Renal cortex interstitium (tissue), 11 donors: ENCODE measurements at regions not wholly inside any gene's neighbourhood (a gene's known extent, or its start where the extent isn't known, plus 50 kb on each side); places are given as distances from the start of the nearest gene placed in this dataset.

Experiments used
- DNase-seq, 11 donors: peaks; one replicate each; pipeline ENCODE4 v3.0.0-alpha.2; 2013; ENCODE audit warnings: low read depth in 9 of 11, low spot score in 4 of 11; ENCODE audit errors: extremely low read depth in 1 of 11

DNA sequence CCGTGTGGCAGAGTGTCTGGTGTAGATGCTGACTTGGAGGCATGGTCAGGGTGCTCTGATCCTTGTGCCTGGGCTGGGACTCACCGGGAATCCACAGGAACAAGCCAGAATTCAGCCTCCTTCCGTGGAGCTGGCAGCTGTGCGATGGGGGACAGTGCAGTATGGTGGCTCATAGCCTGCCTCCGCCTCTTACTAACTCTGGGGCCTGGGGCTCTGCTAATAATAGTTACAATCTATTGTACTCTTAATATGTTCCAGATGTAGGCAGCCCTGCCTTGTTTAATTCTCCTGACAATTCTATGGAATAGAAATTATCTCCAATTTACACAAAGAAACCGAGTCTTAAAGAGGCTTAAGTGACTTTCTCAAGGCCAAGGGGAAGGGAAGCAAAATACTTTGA, 77.6 kb downstream of the PCDH1 start:
- DNase-seq = no peak

- no peak for DNase-seq
Measured at GRCh38 chr5:141799507-141800167, 78.6 kb downstream of the PCDH1 start.

GRCh38 chr5:141797425-141797824, 80.8 kb downstream of the PCDH1 start:
- no peak for DNase-seq

DNA sequence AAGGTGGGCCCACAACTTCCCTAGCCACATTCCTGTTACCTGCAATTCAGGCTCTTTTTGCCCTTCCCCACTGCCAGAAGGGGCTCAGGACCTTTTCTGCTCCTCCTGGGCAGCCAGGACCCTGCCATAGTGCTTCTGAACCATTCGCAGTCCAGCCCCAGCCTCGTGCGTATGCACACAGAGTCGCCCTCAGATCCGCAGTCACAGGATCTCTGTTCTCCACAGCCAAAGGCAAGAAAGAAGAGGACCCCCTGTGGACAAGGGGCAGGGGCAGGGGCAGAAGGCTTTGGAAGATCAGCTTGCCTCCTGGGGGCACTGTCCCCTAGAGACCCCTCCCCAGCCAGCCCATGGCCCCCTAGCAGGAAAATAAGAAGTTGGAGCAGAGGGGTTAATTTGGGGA, 82.8 kb downstream of the PCDH1 start:
- DNase-seq = no peak

DNA sequence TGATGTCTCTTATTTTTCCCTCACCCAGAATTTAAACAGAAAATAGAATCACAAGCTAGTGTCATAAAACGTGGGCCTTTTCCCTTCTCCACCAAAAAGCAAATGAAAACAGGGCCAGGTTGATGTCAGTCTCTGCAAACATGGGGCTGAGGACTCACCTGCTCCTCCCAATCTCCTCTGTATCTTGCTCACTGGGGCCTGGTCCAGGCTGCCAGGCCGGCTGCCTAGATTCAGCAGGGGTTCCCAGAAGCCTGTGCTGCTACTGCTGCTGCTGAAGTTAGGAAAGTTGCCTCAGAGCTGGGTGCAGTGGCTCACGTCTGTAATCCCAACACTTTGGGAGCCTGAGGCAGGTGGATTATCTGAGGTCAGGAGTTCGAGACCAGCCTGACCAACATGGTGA, 84.3 kb downstream of the PCDH1 start:
- DNase-seq = no peak

DNA sequence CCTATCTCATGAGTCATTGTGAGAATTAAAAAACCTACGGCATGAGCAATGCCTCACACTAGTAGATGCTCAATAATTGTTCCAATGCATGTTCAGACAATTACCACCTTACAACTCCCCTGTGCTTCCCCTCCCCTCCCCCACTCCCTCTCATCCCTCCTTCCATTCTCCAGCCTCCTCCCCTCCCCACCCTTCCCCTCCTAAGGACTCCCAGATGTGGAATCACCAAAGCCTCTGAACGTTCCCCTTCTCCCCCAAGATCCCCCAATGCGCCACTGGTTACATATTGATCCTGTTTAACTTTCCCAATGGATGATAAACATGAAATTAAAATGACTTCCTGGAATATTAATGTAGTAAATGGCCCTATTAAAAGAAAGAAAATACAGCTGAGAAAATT, 84.8 kb downstream of the PCDH1 start:
- DNase-seq = no peak

- no peak for DNase-seq
Measured at GRCh38 chr5:141790630-141791029, 87.6 kb downstream of the PCDH1 start.

- DNase-seq = no peak
Measured at GRCh38 chr5:141789330-141789729, 88.9 kb downstream of the PCDH1 start.

- no peak for DNase-seq
Measured at GRCh38 chr5:141788296-141788970, 89.8 kb downstream of the PCDH1 start.

- DNase-seq = no peak
Measured at GRCh38 chr5:141787376-141787775, 90.8 kb downstream of the PCDH1 start.

DNA sequence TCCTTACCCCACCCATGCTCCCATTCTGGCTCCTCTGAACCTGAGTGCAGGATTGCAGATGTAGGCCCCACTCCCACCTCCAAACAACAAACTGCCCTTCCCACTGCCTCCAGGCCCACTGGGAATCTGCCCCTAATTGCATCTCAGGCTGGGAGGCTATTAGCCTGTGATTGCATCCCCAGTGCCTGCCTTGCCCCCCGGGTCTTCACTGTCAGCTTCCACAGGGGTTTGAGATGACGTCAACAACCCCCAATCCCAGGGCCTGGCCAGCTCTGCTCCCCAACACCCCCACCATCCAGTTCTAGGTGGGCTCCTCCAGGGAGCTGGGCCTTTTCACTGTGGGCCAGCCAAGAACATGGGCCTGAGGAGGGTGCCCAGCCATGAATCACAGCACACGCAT, 91.5 kb downstream of the PCDH1 start:
- DNase-seq = no peak

DNA sequence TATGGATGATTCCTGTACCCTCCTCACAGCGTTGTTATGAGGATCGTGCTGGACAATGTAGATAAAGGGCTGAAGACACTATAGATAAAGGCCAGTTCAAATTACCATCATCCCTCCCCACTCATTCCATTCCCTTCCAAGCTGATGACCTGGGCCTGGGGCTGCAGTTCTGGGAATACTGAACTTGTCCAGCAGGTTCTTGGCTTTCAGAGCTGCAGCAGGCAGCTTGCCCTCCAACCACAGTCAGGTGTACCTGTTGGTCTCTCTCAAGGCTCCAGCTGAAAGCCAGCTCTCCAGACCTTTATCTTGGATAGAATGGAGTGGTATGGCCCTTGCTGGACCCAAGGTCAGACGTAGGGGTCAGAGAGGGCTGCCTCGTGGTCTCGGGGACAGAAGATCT, 92.5 kb downstream of the PCDH1 start:
- no peak for DNase-seq

- DNase-seq = no peak
Measured at GRCh38 chr5:141785135-141785534, 93.1 kb downstream of the PCDH1 start.

- DNase-seq = no peak
Measured at GRCh38 chr5:141784529-141784928, 93.7 kb downstream of the PCDH1 start.

GRCh38 chr5:141783947-141784296, 94.3 kb downstream of the PCDH1 start:
- no peak for DNase-seq

- DNase-seq = no peak
Measured at GRCh38 chr5:141783005-141783946, 94.9 kb downstream of the PCDH1 start.

DNA sequence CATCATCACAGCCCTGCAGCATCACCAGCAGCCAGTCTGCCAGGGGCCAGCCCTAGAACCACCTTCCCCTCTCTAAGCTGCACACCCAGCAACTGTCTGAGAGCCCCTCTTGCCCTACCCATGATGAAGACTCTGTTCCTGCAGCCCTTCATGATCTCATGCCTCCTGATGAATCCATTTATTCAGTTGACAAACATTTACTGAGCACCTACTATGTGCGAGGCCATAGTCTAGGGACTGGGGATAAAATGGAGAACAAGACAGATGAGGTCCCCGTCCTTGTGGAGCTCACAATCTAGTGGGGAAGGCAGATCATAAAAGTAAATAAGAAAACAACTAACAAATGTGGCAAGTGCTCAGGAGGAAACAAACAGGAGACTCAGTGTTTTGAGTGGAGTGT, 96.3 kb downstream of the PCDH1 start:
- no peak for DNase-seq

DNA sequence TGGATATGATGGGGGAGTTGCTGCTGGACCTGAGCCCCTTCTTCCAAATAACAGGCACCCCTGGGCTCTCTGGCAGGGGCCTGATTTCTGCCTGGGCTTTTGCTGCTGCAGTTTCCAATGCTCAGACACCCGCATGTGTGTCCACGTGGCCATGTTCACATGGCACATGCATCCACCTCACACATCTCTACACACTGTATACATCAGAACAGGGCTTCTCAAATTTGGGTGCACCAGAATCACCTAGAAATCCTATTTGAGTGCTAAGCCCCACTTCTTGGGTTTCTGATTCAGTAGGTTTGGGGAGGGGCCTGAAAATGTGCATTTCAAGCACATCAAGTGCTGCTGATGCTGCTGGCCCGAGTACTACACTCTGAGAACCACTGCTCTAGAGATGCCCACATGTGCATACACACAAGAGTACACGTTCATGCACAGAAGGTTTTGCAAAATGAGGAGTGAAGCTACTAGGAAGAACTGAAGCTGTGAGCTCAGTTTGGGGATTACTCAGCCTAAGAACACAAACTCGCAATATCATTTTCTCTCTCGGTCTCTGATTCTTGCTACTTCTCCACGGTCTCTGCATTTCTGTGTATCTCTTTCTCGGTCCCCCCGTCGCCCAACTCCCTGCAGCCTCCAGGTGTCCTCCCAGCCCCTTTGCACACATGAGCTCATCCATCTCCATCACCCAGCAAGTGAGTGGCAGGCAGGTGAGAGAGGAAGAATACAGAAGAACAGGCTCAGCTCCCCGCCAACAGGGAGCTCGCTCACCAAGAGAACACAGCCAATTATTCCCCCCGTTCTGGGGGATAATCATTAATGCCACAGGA, 97.0 kb downstream of the PCDH1 start:
- DNase-seq = no peak

DNA sequence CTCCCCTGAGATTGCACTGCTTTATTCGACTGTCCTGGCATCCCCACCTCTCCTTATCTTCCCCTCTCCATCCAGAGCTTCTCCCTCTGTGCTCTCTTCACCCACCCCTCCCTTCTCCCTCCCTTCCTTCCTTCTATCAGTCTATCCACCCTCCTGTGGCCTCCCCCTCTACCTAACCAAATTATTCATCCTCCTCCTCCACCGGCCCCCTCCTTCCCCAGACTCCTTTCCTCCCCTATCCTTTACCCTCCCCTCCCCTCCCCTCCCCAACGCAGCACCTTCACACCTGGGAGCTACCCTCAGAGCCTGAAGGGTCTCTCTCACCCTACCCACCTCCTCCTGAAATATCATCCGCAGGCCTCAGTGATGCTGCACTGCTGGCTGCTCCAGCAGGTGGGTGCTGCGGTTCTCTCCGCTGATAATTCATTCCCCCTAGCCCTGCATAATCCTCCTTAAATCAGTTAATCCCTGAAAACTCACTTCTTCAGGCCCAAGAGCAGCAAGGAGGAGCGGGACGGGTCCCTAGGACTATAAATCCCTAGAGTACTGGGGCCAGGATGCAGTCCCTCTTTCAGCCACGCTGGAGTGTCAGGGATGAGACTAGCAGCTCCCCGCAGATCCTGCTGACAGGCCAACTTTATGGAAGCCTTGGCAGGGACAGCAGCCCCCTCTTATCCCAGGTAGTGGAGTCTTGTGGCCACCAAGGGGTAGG, 97.8 kb downstream of the PCDH1 start:
- DNase-seq = no peak
